22Rv1 (cell line): ENCODE measurements at regions not wholly inside any gene's neighbourhood (a gene's known extent, or its start where the extent isn't known, plus 50 kb on each side); places are given as distances from the start of the nearest gene placed in this dataset.

Experiments used
- CTCF ChIP-seq: fragments of 450-650 bp; IDR thresholded peaks from 2 replicates; pipeline ENCODE4 v1.5.1; 2017; ENCODE audit warnings: mild to moderate bottlenecking
- ZFX ChIP-seq: fragments of 450-650 bp; IDR thresholded peaks from 2 replicates; pipeline ENCODE4 v1.6.1; 2017; ENCODE audit warnings: antibody characterized with exemption, borderline replicate concordance

GRCh38 chr3:59549962-59550361, 500.1 kb upstream of the CFAP20DC start:
- TF ChIP-seq CTCF (no peak), ZFX (no peak)
